ENCODE measurements at regions not wholly inside any gene's neighbourhood (a gene's known extent, or its start where the extent isn't known, plus 50 kb on each side); places are given as distances from the start of the nearest gene placed in this dataset.

- TF ChIP-seq CTCF (IDR thresholded peaks at IDR 0.05) (no peak), POLR2A (IDR thresholded peaks at IDR 0.05) (no peak)
These were observed 78.2 kb upstream of the NXT1 start for GRCh38 chr20:23272176-23273029.

All from testis (tissue), 2 donors.